Lower leg skin (tissue), 3 donors: ENCODE measurements at regions not wholly inside any gene's neighbourhood (a gene's known extent, or its start where the extent isn't known, plus 50 kb on each side); places are given as distances from the start of the nearest gene placed in this dataset.

Source experiments
- POLR2A ChIP-seq, 2 donors: fragments of 450-650 bp; IDR thresholded peaks; one replicate each; pipeline ENCODE4 v1.6.1; 2016 to 2017; ENCODE audit warnings: antibody characterized with exemption in 2 of 2, mild to moderate bottlenecking in 1 of 2, moderate library complexity in 1 of 2
- TF ChIP-seq, protein P1 (sequence below), 3 donors: fragments of 450-650 bp; IDR thresholded peaks; one replicate each; pipeline ENCODE4 v1.5.1; 2016; ENCODE audit warnings: antibody characterized with exemption in 3 of 3, mild to moderate bottlenecking in 3 of 3, moderate library complexity in 2 of 3

DNA sequence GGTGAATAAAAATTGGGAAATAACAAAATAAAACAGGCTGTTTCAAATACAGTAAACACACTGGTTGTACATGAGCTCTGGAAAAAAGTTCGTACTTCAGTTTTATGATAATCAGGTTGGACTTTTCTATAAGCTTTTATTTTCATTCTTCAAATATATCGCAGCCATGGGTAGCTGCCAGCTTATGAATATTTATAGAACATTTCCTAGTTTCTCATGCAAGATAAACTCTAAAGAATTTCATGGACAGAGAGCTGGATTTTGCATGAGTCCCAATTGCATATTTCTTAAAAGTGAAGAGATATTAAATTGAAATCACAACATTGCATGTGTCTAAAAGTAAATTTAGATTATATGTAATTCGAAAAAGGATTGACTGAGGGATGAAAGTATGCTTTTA, 827.6 kb downstream of the SLC6A15 start:
- TF ChIP-seq, protein P1, sequence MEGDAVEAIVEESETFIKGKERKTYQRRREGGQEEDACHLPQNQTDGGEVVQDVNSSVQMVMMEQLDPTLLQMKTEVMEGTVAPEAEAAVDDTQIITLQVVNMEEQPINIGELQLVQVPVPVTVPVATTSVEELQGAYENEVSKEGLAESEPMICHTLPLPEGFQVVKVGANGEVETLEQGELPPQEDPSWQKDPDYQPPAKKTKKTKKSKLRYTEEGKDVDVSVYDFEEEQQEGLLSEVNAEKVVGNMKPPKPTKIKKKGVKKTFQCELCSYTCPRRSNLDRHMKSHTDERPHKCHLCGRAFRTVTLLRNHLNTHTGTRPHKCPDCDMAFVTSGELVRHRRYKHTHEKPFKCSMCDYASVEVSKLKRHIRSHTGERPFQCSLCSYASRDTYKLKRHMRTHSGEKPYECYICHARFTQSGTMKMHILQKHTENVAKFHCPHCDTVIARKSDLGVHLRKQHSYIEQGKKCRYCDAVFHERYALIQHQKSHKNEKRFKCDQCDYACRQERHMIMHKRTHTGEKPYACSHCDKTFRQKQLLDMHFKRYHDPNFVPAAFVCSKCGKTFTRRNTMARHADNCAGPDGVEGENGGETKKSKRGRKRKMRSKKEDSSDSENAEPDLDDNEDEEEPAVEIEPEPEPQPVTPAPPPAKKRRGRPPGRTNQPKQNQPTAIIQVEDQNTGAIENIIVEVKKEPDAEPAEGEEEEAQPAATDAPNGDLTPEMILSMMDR (IDR thresholded peaks at IDR 0.05), result no peak
- TF ChIP-seq POLR2A (IDR thresholded peaks at IDR 0.05), result no peak
